ENCODE measurements at regions not wholly inside any gene's neighbourhood (a gene's known extent, or its start where the extent isn't known, plus 50 kb on each side); places are given as distances from the start of the nearest gene placed in this dataset.

DNA sequence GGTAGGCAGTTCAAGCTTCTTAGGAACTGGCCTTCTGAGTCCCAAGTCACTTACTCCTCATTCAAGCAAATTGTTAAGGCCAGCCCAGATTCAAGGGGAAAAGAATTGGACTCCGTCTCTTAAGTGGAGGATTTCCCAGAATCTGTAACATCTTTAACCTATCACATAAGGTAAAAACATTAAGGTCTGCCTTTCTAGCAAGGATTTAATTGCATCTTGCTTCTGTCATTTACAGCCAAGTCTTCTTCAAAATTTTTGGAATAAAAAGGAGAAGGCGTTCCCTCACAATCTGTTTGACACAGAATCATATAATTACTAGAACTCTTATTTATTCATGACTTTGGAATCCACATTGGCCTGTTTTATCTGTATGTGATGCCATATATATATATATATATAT, 56.5 kb upstream of the ADORA2B start:
- no peak for DNase-seq (ENCODE audit: low spot score, unreplicated experiment)
- Mint-ChIP-seq H3K4me3 (ENCODE audit: low read depth) (no peak overlapping the region), H3K9me3 (ENCODE audit: low read depth) (no peaks in the 10 kb centered on the region), H3K27ac (no peak overlapping the region), H3K36me3 (ENCODE audit: insufficient read depth) (no peaks in the 10 kb centered on the region), H3K27me3 (peaks cover 5% of the 10 kb centered on the region), H3K4me1 (ENCODE audit: low read depth) (peaks cover 10% of the 10 kb centered on the region)
- TF ChIP-seq, protein P1, sequence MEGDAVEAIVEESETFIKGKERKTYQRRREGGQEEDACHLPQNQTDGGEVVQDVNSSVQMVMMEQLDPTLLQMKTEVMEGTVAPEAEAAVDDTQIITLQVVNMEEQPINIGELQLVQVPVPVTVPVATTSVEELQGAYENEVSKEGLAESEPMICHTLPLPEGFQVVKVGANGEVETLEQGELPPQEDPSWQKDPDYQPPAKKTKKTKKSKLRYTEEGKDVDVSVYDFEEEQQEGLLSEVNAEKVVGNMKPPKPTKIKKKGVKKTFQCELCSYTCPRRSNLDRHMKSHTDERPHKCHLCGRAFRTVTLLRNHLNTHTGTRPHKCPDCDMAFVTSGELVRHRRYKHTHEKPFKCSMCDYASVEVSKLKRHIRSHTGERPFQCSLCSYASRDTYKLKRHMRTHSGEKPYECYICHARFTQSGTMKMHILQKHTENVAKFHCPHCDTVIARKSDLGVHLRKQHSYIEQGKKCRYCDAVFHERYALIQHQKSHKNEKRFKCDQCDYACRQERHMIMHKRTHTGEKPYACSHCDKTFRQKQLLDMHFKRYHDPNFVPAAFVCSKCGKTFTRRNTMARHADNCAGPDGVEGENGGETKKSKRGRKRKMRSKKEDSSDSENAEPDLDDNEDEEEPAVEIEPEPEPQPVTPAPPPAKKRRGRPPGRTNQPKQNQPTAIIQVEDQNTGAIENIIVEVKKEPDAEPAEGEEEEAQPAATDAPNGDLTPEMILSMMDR (IDR thresholded peaks at IDR 0.05; ENCODE audit: unreplicated experiment), result no peak

DNA sequence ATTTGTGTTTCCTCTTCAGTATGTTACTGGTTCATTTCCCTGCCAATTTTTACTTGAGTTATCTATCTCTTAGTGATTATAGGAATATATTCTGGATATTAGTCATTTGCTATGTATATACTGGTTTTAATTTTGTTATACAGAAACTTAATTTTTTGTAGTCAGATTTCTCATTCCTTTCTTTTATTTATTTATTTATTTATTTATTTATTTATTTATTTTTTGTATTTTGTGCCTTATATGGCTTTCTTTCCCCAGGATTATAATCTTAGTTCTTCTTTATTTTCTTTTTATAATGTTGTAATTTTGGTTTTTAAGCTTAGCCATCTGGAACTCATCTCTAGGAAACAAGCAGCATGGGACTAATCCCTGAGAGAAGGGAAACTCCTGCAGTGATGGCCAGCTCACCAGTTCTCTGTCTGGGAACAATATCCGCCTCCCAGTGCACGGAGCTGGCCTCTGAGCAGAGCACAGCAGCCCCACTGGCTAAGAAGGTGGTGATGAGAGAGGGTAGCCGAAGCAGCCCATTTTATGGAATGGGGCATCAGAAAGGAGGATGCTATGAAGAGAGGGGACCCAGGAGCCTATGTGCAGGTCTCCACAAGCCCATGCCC, 54.5 kb upstream of the ADORA2B start:
- Mint-ChIP-seq H3K4me3 (ENCODE audit: low read depth) (no peak overlapping the region), H3K9me3 (ENCODE audit: low read depth) (no peaks in the 10 kb centered on the region), H3K36me3 (ENCODE audit: insufficient read depth) (no peaks in the 10 kb centered on the region), H3K27ac (no peak overlapping the region), H3K27me3 (peaks cover 5% of the 10 kb centered on the region), H3K4me1 (ENCODE audit: low read depth) (peaks cover 16% of the 10 kb centered on the region)
- no peak for DNase-seq (ENCODE audit: low spot score, unreplicated experiment)
- TF ChIP-seq, protein P1 (IDR thresholded peaks at IDR 0.05; ENCODE audit: unreplicated experiment), result no peak

DNA sequence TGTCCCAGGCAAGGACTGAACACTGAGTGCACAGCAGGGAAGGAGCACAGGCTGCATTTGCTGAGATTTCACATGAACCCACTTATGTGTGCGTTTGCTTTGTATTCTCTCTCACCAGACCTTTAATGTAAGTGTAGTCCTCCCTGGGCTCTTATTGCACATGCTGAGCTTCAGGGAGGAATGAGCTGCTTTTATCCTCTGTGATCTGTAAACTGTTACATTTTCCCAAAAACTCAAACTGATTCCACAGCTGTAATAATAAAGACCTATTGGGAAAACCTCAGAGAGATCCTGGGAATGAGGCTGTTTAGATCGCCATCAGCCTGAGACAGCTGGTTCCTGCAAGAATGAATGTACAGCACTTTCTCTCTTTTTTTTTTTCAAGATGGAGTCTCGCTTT, 53.6 kb upstream of the ADORA2B start:
- Mint-ChIP-seq H3K4me3 (ENCODE audit: low read depth) (no peak overlapping the region), H3K36me3 (ENCODE audit: insufficient read depth) (no peaks in the 10 kb centered on the region), H3K27ac (no peak overlapping the region), H3K4me1 (ENCODE audit: low read depth) (peaks cover 18% of the 10 kb centered on the region), H3K27me3 (peaks cover 3% of the 10 kb centered on the region), H3K9me3 (ENCODE audit: low read depth) (peaks cover 4% of the 10 kb centered on the region)
- DNase-seq (ENCODE audit: low spot score, unreplicated experiment), result no peak
- TF ChIP-seq, protein P1 (IDR thresholded peaks at IDR 0.05; ENCODE audit: unreplicated experiment), result no peak

DNA sequence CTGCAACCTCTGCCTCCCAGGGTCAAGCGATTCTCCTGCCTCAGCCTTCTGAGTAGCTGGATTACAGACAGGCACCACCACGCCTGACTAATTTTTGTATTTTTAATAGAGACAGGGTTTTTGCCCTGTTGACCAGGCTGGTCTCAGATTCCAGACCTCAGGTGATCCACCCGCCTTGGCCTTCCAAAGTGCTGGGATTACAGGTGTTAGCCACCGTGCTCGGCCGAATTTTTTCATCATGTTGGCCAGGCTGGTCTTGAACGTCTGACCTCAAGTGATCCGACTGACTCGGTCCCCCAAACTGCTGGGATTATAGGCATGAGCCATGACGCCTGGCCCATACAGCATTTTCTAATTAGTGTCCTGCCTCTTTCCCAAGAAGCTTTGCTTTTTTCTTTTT, 52.7 kb upstream of the ADORA2B start:
- no peaks in the 10 kb centered on the region for H3K27me3 Mint-ChIP-seq
- H3K36me3 Mint-ChIP-seq (ENCODE audit: insufficient read depth), result no peaks in the 10 kb centered on the region
- no peak for DNase-seq (ENCODE audit: low spot score, unreplicated experiment)
- peaks cover 18% of the 10 kb centered on the region for H3K4me1 Mint-ChIP-seq (ENCODE audit: low read depth)
- no peak overlapping the region for H3K4me3 Mint-ChIP-seq (ENCODE audit: low read depth)
- H3K9me3 Mint-ChIP-seq (ENCODE audit: low read depth), result peaks cover 4% of the 10 kb centered on the region
- TF ChIP-seq, protein P1 (IDR thresholded peaks at IDR 0.05; ENCODE audit: unreplicated experiment), result no peak
- H3K27ac Mint-ChIP-seq, result no peak overlapping the region

DNA sequence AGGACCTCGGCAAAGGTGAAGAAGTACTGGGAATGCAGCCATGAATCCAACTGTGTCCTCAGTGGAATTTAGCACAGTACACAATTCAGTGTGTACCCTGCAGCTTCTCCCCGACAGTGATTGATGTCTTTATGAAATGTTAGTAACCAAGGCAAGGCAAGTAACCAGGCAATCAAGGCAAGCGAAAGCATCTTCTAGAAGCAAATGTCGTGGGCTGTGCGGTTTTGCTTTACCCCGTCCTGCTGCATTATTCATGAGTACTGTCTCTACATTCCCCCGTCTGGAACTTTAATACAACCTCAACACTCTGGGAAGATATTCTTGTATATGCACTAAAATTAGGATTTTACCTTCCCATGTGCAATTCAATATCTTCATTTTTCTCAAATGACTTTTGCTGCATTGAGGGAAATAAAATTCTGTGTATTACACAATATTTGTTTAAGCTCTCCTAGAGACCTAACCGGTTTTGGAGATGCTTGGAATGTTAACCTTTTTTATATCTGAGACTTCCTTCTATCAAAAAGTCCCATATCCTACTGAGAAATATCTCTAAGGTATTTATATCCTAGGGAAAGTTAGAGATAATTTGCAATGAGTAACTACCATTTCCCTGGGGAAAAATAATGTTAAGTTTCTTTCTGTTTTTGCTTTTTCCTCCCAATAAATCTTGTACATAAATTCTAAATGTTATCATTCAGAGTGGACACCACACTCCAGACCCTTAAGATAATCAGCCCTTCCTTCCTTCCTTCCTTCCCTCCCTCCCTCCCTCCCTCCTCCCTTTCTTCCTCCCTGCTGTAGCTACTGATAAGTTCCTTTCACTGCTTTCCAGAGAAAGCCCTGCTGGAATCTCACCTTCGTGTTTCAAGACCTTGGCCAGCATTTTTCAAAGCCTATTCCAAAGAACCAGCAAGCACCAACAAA, 51.9 kb upstream of the ADORA2B start:
- H3K36me3 Mint-ChIP-seq (ENCODE audit: insufficient read depth), result no peaks in the 10 kb centered on the region
- TF ChIP-seq, protein P1 (IDR thresholded peaks at IDR 0.05; ENCODE audit: unreplicated experiment), result no peak
- peak overlapping the region; percentile 39 for H3K27ac Mint-ChIP-seq
- no peaks in the 10 kb centered on the region for H3K27me3 Mint-ChIP-seq
- DNase-seq (ENCODE audit: low spot score, unreplicated experiment), result no peak
- H3K4me1 Mint-ChIP-seq (ENCODE audit: low read depth), result peaks cover 18% of the 10 kb centered on the region
- H3K4me3 Mint-ChIP-seq (ENCODE audit: low read depth), result no peak overlapping the region
- peaks cover 4% of the 10 kb centered on the region for H3K9me3 Mint-ChIP-seq (ENCODE audit: low read depth)

Data from progenitor cell of endocrine pancreas (in vitro differentiated cells).